ENCODE measurements at regions not wholly inside any gene's neighbourhood (a gene's known extent, or its start where the extent isn't known, plus 50 kb on each side); places are given as distances from the start of the nearest gene placed in this dataset.

DNA sequence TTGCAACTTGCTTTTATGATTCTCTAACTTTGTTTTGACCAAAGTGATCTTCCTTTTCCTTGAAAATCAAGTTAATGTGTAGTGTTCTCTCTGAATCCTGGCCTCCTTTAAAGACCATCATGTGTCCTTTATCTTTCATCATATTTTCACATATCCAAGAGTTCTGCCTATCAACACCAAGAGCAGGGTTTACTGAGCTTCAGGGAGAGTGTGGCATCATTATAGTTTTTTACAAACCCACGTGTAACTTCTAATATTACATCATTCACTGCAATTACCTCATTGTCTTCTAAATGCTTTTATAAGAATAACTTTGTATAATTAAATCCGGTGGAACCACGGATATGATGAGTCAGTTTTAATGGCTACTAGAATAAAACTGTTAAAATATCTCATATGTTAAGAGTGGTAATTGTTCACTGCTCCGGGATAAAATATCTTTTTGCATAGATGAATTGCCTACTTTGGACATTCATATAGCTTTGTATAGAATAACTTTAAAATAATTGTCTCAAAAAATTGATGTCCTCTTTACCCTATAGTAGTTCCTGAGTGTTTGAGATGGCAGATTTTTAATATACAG, 248.8 kb upstream of the GRM7 start:
- no peaks in the 10 kb centered on the region for H3K4me1 ChIP-seq (ENCODE audit: insufficient read depth, low read length)

DNA sequence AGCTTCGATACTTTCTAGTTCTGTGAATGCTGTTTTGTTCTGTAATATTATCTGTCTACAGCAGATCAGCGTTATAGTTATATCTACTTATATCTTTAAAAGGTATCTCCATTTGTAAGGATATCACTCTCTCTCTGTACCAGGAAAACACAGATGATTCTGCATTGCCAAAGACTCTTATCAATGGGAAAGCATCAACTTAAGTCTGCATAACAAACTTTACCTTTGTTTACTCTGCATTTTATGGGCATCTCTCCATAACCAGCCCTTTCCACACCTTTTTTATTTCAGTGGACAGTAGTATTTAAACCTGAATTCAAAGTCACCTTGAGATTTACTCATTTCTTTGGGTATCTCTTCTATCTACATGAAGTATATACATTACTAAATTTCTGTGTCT, 238.7 kb upstream of the GRM7 start:
- H3K36me3 ChIP-seq (ENCODE audit: insufficient read depth, low read length): no peaks in the 10 kb centered on the region
- peaks cover 16% of the 10 kb centered on the region; the same call in 1 of the 2 replicates for H3K4me1 ChIP-seq (ENCODE audit: insufficient read depth, low read length)
- no peak overlapping the region for H3K9ac ChIP-seq (ENCODE audit: low read depth, low read length)
- H3K9me3 ChIP-seq (ENCODE audit: control insufficient read depth, insufficient read depth, low read length): no peaks in the 10 kb centered on the region

More for the DNA sequence above, 248.8 kb upstream of the GRM7 start:
- H3K9ac ChIP-seq (ENCODE audit: low read depth, low read length): no peak overlapping the region
- H3K36me3 ChIP-seq (ENCODE audit: insufficient read depth, low read length): no peaks in the 10 kb centered on the region
- peaks cover 3% of the 10 kb centered on the region; the same call in 1 of the 2 replicates for H3K9me3 ChIP-seq (ENCODE audit: control insufficient read depth, insufficient read depth, low read length)

DNA sequence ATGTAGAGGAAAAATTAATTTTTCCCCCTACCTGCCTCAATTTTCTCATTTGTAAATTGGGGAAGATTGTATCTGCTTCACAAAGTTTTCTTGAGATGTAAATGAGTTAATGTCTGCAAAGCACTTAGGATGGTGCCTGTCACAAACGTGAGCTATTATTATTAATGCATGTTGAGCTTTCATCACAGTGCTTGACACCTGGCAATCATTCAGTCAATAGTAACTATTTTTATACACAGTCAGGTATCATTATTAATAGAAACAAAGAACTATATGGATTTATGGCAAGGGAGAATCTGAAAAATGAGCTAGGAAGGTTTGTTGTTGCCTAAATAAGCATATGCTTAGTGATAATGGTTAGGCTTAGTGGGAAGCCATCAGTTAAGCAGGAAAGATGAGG, 238.2 kb upstream of the GRM7 start:
- H3K4me1 ChIP-seq (ENCODE audit: insufficient read depth, low read length): peaks cover 16% of the 10 kb centered on the region; the same call in 1 of the 2 replicates
- H3K9me3 ChIP-seq (ENCODE audit: control insufficient read depth, insufficient read depth, low read length): no peaks in the 10 kb centered on the region
- H3K9ac ChIP-seq (ENCODE audit: low read depth, low read length): no peak overlapping the region
- H3K36me3 ChIP-seq (ENCODE audit: insufficient read depth, low read length): no peaks in the 10 kb centered on the region

DNA sequence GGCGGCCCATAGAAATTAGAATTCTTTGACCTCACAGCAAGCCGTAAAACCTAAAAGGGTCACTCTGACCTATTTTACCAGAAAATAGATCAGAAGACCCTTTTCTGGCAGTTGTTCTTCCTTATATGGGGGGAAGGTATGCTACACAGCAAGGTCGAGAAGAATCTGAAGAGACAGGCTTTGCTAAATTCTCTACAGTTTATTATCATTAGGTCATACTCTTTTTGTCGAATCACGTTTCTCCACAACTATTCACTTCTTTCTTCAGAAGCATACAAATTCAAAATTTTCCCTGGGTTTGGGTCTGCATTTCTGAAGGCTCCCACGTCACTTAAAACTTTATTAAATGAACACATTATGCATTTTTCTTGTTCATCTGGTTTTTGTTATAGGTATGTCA, 229.5 kb upstream of the GRM7 start:
- no peaks in the 10 kb centered on the region for H3K9me3 ChIP-seq (ENCODE audit: control insufficient read depth, insufficient read depth, low read length)
- H3K36me3 ChIP-seq (ENCODE audit: insufficient read depth, low read length): no peaks in the 10 kb centered on the region
- no peaks in the 10 kb centered on the region for H3K4me1 ChIP-seq (ENCODE audit: insufficient read depth, low read length)
- no peak overlapping the region for H3K9ac ChIP-seq (ENCODE audit: low read depth, low read length)

DNA sequence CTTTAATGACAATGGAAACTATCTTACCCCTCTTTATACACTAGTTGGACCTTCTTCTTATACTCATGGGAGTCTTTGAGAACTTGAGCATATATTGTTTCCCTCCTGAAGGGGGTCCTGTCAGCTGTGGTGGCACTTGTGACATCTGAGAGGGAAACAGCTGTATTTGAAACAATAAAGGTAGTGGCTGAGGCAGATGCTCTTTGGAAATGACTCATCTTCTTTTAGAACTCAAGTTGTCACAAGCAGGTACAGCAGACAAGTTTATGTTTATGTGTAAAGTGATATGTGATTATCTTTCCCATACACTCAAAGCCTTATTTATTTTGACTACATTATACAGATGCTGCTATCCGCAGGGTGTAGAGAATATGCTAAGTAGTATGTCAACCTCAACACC, 220.0 kb upstream of the GRM7 start:
- Histone ChIP-seq H3K9me3 (ENCODE audit: control insufficient read depth, insufficient read depth, low read length) (no peaks in the 10 kb centered on the region), H3K36me3 (ENCODE audit: insufficient read depth, low read length) (no peaks in the 10 kb centered on the region), H3K4me1 (ENCODE audit: insufficient read depth, low read length) (peaks cover 4% of the 10 kb centered on the region; the same call in 1 of the 2 replicates)

DNA sequence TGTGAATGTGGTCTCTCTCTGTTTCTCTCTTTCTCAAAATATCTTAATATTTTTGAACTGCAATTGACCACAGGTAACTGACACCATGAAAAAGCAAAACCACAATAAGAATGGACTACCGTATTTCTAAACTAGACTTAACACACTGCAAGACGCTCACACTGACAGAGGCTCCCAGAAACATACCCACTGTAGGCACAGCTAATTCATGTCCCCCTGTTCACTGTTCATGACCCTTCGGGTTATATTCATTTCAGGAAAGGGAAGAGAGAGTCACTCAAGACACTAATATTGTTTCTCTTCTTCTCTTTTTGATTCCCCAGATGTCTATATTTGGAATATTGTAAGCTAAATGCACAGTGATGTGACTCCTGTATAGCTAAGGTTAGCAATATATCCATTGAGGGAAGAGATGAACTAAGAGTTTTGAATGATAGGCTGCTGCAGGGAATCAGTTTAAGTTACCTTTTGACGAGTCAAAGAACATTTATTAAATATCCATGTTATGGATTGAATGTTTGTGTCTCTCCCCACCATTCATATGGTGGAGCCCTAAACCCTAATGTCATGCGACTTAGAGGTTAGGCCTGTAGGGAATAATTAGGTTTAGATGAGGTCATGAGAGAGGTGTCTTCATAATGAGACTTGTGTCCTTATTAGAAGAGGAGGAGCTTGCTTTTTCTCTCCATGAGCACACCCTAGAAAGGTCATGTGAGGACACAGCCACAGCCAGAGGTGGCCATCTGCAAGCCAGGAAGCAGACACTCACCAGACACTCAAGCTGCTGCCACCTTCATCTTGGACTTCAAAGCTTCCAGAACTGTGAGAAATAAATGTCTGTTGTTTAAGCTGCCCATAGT, 216.6 kb upstream of the GRM7 start:
- Histone ChIP-seq H3K9me3 (ENCODE audit: control insufficient read depth, insufficient read depth, low read length) (no peaks in the 10 kb centered on the region), H3K36me3 (ENCODE audit: insufficient read depth, low read length) (no peaks in the 10 kb centered on the region), H3K4me1 (ENCODE audit: insufficient read depth, low read length) (peaks cover 11% of the 10 kb centered on the region; the same call in 1 of the 2 replicates), H3K9ac (ENCODE audit: low read depth, low read length) (no peak overlapping the region)

More for the DNA sequence above, 220.0 kb upstream of the GRM7 start:
- no peak overlapping the region for H3K9ac ChIP-seq (ENCODE audit: low read depth, low read length)

DNA sequence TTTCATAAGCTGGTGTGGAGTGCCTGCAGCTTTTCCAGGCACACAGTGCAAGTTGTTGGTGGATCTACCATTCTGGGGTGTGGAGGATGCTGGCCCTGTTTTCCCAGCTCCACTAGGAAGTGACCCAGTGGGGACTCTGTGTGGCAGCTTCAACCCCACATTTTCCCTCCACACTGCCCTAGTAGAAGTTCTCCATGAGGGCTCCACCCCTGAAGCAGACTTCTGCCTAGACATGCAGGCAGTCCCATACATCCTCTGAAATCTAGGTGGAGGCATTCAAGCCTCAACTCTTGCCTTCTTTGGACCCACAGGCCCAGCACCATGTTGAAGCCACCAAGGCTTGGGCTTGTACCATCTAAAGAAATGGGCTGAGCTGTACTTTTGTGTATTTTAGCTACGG, 206.2 kb upstream of the GRM7 start:
- H3K36me3 ChIP-seq (ENCODE audit: insufficient read depth, low read length): no peaks in the 10 kb centered on the region
- H3K4me1 ChIP-seq (ENCODE audit: insufficient read depth, low read length): no peaks in the 10 kb centered on the region
- H3K9ac ChIP-seq (ENCODE audit: low read depth, low read length): no peak overlapping the region
- H3K9me3 ChIP-seq (ENCODE audit: control insufficient read depth, insufficient read depth, low read length): peaks cover 4% of the 10 kb centered on the region; the same call in 1 of the 2 replicates

DNA sequence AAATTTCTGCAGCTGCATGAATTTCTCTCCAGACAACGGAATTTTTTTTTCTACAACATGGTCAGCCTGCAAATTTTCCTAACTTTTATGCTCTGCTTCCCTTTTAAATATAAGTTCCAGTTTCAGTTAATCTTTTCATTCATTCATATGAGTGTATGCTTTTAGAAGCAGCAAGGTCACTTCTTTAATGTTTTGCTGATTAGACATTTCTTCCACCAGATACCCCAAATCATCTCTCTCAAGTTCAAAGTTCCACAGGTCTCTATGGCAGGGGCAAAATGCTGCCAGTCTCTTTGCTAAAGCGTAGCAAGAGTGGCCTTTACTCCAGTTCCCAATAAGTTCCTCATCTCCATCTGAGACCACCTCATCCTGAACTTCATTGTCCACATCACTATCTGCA, 205.6 kb upstream of the GRM7 start:
- Histone ChIP-seq H3K9me3 (ENCODE audit: control insufficient read depth, insufficient read depth, low read length) (peaks cover 4% of the 10 kb centered on the region; the same call in 1 of the 2 replicates), H3K4me1 (ENCODE audit: insufficient read depth, low read length) (no peaks in the 10 kb centered on the region), H3K36me3 (ENCODE audit: insufficient read depth, low read length) (no peaks in the 10 kb centered on the region), H3K9ac (ENCODE audit: low read depth, low read length) (no peak overlapping the region)

DNA sequence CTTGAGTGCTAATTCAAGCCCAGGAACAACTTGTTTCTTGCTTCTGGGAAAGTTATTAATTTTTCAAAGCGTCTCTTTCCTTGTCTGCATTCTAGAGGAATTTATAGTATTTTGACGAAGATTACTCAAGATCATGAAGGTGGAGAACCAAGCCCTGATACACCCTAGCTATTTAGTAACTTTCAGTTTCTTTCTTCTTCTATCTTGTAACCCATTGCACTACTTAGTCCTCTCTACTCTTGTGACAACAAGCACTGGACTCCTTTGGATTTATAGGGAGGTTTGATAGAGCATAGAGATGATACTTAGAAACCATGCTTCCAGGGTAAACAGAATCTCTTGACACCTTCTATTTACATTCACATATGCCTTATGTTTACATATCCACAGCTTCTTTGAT, 203.3 kb upstream of the GRM7 start:
- Histone ChIP-seq H3K4me1 (ENCODE audit: insufficient read depth, low read length) (no peaks in the 10 kb centered on the region), H3K9me3 (ENCODE audit: control insufficient read depth, insufficient read depth, low read length) (peaks cover 4% of the 10 kb centered on the region), H3K9ac (ENCODE audit: low read depth, low read length) (no peak overlapping the region), H3K36me3 (ENCODE audit: insufficient read depth, low read length) (no peaks in the 10 kb centered on the region)

DNA sequence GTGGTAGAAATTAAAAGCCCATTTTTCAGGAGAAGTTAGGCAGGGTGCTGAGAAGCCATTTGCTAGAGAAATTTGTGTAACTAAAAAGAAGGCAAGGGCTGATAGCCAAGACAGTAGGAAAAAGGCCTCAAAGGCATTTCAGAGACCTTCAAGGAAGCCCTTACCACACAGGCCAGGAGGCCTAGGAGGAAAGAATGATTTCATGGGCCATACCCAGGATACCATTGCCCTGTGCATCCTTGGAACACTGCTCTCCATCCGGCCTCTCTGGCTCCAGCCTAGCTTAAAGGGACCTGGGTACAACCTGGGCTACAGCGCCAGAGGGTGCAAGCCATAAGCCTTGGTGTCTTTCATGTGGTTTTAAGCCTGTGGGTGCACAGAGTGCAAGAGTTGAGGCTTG, 193.6 kb upstream of the GRM7 start:
- H3K36me3 ChIP-seq (ENCODE audit: insufficient read depth, low read length): no peaks in the 10 kb centered on the region
- no peak overlapping the region for H3K9ac ChIP-seq (ENCODE audit: low read depth, low read length)
- H3K4me1 ChIP-seq (ENCODE audit: insufficient read depth, low read length): no peaks in the 10 kb centered on the region
- H3K9me3 ChIP-seq (ENCODE audit: control insufficient read depth, insufficient read depth, low read length): peaks cover 9% of the 10 kb centered on the region; the same call in 1 of the 2 replicates

DNA sequence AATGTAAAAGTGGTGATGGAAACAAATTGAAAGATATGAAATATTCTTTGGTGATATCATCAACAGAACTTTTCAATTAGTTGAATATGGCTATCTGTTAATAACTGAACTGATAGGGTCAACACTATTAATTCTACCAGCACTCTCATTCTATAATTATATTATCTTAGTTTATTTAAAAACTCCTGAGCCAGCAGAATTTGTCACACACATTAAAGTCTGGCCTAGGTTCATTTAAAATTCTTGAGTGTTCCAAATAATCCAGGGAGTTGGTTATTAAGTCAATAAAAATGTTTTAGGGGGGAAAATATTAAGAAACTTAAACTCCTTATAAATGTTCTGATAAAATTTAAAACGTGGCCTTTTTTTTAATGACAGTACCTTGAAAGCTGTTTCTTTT, 189.6 kb upstream of the GRM7 start:
- peaks cover 9% of the 10 kb centered on the region; the same call in 1 of the 2 replicates for H3K9me3 ChIP-seq (ENCODE audit: control insufficient read depth, insufficient read depth, low read length)
- no peaks in the 10 kb centered on the region for H3K36me3 ChIP-seq (ENCODE audit: insufficient read depth, low read length)
- H3K9ac ChIP-seq (ENCODE audit: low read depth, low read length): no peak overlapping the region
- H3K4me1 ChIP-seq (ENCODE audit: insufficient read depth, low read length): no peaks in the 10 kb centered on the region

DNA sequence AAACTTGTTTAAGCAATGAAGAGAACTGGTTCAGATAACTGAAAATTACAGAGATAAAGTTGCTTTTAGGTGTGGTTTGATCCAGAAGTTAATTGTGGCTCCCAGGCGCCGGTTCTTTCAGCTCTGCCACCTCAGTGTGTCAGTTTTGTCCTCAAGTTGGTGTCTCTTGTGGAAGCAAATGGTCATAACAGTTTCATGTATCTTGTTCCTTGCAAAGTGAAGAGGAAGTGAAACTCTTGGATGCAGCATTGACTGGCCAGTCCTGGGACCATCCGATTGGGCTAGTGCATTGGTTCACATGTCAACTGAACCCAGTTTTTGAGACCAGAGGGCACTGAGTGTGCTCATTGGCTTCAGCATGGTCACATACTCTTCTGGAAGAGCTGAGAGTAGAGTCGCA, 181.4 kb upstream of the GRM7 start:
- H3K36me3 ChIP-seq (ENCODE audit: insufficient read depth, low read length): no peaks in the 10 kb centered on the region
- no peak overlapping the region for H3K9ac ChIP-seq (ENCODE audit: low read depth, low read length)
- peaks cover 3% of the 10 kb centered on the region; the same call in 1 of the 2 replicates for H3K9me3 ChIP-seq (ENCODE audit: control insufficient read depth, insufficient read depth, low read length)
- no peaks in the 10 kb centered on the region for H3K4me1 ChIP-seq (ENCODE audit: insufficient read depth, low read length)

DNA sequence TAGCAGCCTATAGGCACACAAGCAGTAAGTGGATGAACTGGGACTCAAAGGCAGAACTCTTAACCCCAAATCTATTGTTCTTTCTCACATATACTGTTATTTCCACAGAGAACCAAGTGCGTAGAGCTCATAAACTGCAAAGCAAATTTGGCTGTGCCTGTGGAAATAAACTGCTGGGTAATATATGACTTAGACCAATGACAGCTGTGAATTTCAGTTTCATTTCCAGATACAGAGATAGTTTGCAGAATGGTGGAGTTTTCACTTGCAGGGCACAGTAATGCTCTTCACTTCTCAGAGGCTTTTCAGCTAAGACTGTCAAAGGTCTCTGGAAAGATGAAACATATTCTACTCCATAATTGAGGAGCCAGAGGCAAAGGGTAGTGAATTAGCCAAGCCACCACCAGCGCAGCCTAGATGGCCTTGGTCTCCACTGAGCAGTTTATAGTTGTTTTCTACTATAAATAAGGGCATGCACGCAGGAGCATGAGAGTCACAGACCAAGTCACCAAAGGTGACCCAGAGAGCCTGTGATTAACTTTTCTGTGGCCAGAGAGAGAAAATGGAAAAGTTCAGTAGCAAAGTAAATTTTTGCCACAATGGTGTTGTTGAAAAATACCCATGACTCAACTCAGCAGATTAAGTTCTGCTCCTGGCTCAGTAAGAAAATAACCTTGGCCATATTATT, 180.7 kb upstream of the GRM7 start:
- Histone ChIP-seq H3K4me1 (ENCODE audit: insufficient read depth, low read length) (no peaks in the 10 kb centered on the region), H3K36me3 (ENCODE audit: insufficient read depth, low read length) (no peaks in the 10 kb centered on the region), H3K9me3 (ENCODE audit: control insufficient read depth, insufficient read depth, low read length) (peaks cover 3% of the 10 kb centered on the region; the same call in 1 of the 2 replicates), H3K9ac (ENCODE audit: low read depth, low read length) (no peak overlapping the region)

DNA sequence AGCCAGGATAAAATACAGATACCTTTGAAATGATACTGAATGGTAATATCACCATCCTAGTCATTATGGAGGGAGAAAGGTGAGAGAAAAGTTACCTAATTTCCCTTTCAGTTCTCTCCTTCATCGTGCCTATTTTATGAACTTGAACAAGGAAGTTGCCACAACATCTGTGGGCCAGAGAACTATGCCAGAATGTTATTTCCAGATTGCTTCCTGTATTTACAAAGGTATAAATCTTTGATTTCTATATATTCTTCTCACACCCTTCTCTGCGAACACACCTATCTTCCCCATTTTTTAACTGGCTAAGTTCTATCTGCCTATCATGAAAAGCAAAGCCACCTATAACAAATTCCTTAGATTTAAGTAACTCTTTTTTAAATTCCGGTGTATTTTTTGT, 163.6 kb upstream of the GRM7 start:
- H3K4me1 ChIP-seq (ENCODE audit: insufficient read depth, low read length): no peaks in the 10 kb centered on the region
- H3K9me3 ChIP-seq (ENCODE audit: control insufficient read depth, insufficient read depth, low read length): no peaks in the 10 kb centered on the region
- no peak overlapping the region for H3K9ac ChIP-seq (ENCODE audit: low read depth, low read length)
- no peaks in the 10 kb centered on the region for H3K36me3 ChIP-seq (ENCODE audit: insufficient read depth, low read length)
